ENCODE measurements at regions not wholly inside any gene's neighbourhood (a gene's known extent, or its start where the extent isn't known, plus 50 kb on each side); places are given as distances from the start of the nearest gene placed in this dataset.
"Not testable (repeated sequence)": the region's sequence is repeated elsewhere in the genome, so short reads cannot be mapped to it uniquely, and the experiment has no call there.

- in situ Hi-C loops (cut with HindIII; ENCODE audit: low sequenced_read_pairs) = no loop called here
These were observed 398.0 kb downstream of the CPS1 start for GRCh38 chr2:210954386-210954907.

GRCh38 chr2:210955591-210955990, 399.2 kb downstream of the CPS1 start:
- in situ Hi-C loops (cut with HindIII; ENCODE audit: low sequenced_read_pairs) = no loop called here

- in situ Hi-C loops (cut with HindIII; ENCODE audit: low sequenced_read_pairs) = no loop called here
These were observed 399.7 kb downstream of the CPS1 start for GRCh38 chr2:210956101-210956500.

- in situ Hi-C loops (cut with HindIII; ENCODE audit: low sequenced_read_pairs) = no loop called here
These were observed 404.9 kb downstream of the CPS1 start for GRCh38 chr2:210961249-210961648.

GRCh38 chr2:210963386-210963785, 407.0 kb downstream of the CPS1 start:
- in situ Hi-C loops (cut with HindIII; ENCODE audit: low sequenced_read_pairs) = no loop called here

- in situ Hi-C loops (cut with HindIII; ENCODE audit: low sequenced_read_pairs) = no loop called here
These were observed 407.9 kb downstream of the CPS1 start for GRCh38 chr2:210964141-210964764.

- in situ Hi-C loops (cut with HindIII; ENCODE audit: low sequenced_read_pairs) = no loop called here
These were observed 409.1 kb downstream of the CPS1 start for GRCh38 chr2:210965472-210965871.

- in situ Hi-C loops (cut with HindIII; ENCODE audit: low sequenced_read_pairs) = no loop called here
These were observed 409.9 kb downstream of the CPS1 start for GRCh38 chr2:210966330-210966729.

- in situ Hi-C loops (cut with HindIII; ENCODE audit: low sequenced_read_pairs) = no loop called here
These were observed 415.0 kb downstream of the CPS1 start for GRCh38 chr2:210971431-210971830.

GRCh38 chr2:210986806-210987205, 430.4 kb downstream of the CPS1 start:
- in situ Hi-C loops (cut with HindIII; ENCODE audit: low sequenced_read_pairs) = not testable (repeated sequence)

- in situ Hi-C loops (cut with HindIII; ENCODE audit: low sequenced_read_pairs) = no loop called here
These were observed 434.7 kb downstream of the CPS1 start for GRCh38 chr2:210991107-210991506.

GRCh38 chr2:210994104-210994503, 437.7 kb downstream of the CPS1 start:
- in situ Hi-C loops (cut with HindIII; ENCODE audit: low sequenced_read_pairs) = no loop called here

- in situ Hi-C loops (cut with HindIII; ENCODE audit: low sequenced_read_pairs) = no loop called here
These were observed 441.0 kb downstream of the CPS1 start for GRCh38 chr2:210997373-210997772.

GRCh38 chr2:210998334-210998733, 441.9 kb downstream of the CPS1 start:
- in situ Hi-C loops (cut with HindIII; ENCODE audit: low sequenced_read_pairs) = no loop called here

GRCh38 chr2:211014376-211014775, 458.0 kb downstream of the CPS1 start:
- in situ Hi-C loops (cut with HindIII; ENCODE audit: low sequenced_read_pairs) = no loop called here

- in situ Hi-C loops (cut with HindIII; ENCODE audit: low sequenced_read_pairs) = no loop called here
These were observed 458.5 kb downstream of the CPS1 start for GRCh38 chr2:211014906-211015305.

- in situ Hi-C loops (cut with HindIII; ENCODE audit: low sequenced_read_pairs) = not testable (repeated sequence)
These were observed 468.7 kb downstream of the CPS1 start for GRCh38 chr2:211025089-211025488.

GRCh38 chr2:211026109-211026508, 469.7 kb downstream of the CPS1 start:
- in situ Hi-C loops (cut with HindIII; ENCODE audit: low sequenced_read_pairs) = no loop called here

- in situ Hi-C loops (cut with HindIII; ENCODE audit: low sequenced_read_pairs) = no loop called here
These were observed 471.6 kb downstream of the CPS1 start for GRCh38 chr2:211027976-211028375.

GRCh38 chr2:211033765-211034164, 477.4 kb downstream of the CPS1 start:
- in situ Hi-C loops (cut with HindIII; ENCODE audit: low sequenced_read_pairs) = no loop called here

- in situ Hi-C loops (cut with HindIII; ENCODE audit: low sequenced_read_pairs) = no loop called here
These were observed 479.3 kb downstream of the CPS1 start for GRCh38 chr2:211035548-211036185.

- in situ Hi-C loops (cut with HindIII; ENCODE audit: low sequenced_read_pairs) = no loop called here
These were observed 488.6 kb downstream of the CPS1 start for GRCh38 chr2:211045025-211045424.

Measured in endothelial cell of hepatic sinusoid (primary cell).